NAMALWA (cell line): ENCODE measurements at regions not wholly inside any gene's neighbourhood (a gene's known extent, or its start where the extent isn't known, plus 50 kb on each side); places are given as distances from the start of the nearest gene placed in this dataset.
"Not testable (repeated sequence)": the region's sequence is repeated elsewhere in the genome, so short reads cannot be mapped to it uniquely, and the experiment has no call there.

Experiments
- DNase-seq: peaks from one replicate; pipeline ENCODE4 v3.0.0-alpha.2; 2015; ENCODE audit warnings: low spot score

GRCh38 chr13:44780591-44781280, 204.6 kb upstream of the TSC22D1 start:
- no peak for DNase-seq

- no peak for DNase-seq
These were observed 202.8 kb upstream of the TSC22D1 start for GRCh38 chr13:44778761-44779484.

- DNase-seq, result not testable (repeated sequence)
These were observed 199.2 kb upstream of the TSC22D1 start for GRCh38 chr13:44775290-44775689.

GRCh38 chr13:44770951-44771350, 194.8 kb upstream of the TSC22D1 start:
- DNase-seq, result no peak

- no peak for DNase-seq
These were observed 193.6 kb upstream of the TSC22D1 start for GRCh38 chr13:44769686-44770085.

- DNase-seq, result no peak
These were observed 192.8 kb upstream of the TSC22D1 start for GRCh38 chr13:44768775-44769581.

- DNase-seq, result no peak
These were observed 192.1 kb upstream of the TSC22D1 start for GRCh38 chr13:44768239-44768638.

- no peak for DNase-seq
These were observed 188.9 kb upstream of the TSC22D1 start for GRCh38 chr13:44765001-44765471.

DNA sequence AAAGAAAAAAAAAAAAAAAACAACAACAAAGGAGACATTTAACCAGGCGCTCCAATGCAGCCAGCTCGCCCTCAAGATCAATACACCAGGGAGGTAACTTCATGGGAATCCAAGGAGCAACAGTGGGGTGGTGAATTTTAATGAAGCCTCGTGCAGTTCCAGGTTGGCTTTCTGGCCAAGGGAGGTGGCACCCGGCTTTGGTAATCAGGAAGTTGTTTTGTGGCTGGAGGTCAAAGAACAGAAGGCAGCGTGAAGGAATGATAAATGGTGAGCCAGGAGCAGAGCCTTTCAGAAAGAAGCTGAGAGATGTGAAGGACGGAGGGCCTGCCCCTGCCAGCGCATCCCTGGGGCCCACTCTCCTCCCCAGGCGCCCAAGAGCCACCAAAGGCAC, 188.2 kb upstream of the TSC22D1 start:
- DNase-seq, result no peak

DNA sequence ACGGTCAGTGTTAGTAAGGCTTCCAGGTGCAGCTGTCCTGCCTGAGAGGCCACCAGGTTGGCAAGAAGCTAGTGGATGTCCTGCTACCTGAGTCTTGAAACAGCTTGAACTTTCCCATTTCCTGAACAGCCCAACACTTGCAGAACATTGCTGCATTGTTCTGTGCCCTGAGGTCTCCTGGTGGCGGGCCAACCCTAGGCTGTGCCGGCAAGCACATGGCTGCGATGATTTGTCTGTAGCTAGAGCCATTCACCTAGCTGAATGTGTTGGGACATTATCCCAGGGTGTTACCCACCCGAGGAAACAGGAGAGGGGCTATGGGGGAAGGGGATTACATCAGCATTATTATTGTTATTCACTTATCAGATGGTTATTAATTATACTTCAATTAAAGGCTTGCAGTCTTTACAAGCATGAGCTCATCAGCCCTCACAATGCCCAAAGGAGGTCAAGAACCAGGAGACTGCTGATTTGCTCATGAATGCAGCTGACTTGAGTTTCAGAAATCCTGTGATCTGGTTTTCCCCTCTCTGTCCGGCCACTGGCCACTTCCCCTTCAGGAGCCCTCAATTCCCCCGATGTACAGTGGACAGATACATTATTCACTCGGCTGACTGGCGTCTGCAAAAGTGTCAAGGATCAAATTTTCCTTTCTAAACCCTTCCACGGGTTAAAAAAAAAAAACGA, 187.6 kb upstream of the TSC22D1 start:
- no peak for DNase-seq

DNA sequence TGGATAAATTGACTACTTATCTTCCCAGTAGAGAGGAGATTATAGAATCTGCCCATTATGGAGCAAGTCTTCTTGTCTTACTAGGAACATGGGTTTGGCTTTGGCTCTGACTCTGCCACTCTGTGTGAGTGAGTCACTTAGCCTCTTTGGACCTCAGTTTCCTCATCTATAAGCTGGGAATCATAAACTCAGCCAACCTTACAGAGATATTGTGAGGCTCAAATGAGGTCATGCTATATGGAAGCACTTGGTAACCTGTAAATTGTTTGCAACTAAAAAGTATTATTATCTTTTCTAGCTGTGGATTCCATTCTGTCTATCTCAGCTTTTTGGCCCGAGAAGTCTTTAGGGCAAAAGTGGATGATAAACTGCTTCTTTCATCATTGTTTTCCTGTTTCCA, 186.8 kb upstream of the TSC22D1 start:
- no peak for DNase-seq

GRCh38 chr13:44760434-44760833, 184.3 kb upstream of the TSC22D1 start:
- DNase-seq, result no peak

GRCh38 chr13:44759384-44760360, 183.5 kb upstream of the TSC22D1 start:
- no peak for DNase-seq

DNA sequence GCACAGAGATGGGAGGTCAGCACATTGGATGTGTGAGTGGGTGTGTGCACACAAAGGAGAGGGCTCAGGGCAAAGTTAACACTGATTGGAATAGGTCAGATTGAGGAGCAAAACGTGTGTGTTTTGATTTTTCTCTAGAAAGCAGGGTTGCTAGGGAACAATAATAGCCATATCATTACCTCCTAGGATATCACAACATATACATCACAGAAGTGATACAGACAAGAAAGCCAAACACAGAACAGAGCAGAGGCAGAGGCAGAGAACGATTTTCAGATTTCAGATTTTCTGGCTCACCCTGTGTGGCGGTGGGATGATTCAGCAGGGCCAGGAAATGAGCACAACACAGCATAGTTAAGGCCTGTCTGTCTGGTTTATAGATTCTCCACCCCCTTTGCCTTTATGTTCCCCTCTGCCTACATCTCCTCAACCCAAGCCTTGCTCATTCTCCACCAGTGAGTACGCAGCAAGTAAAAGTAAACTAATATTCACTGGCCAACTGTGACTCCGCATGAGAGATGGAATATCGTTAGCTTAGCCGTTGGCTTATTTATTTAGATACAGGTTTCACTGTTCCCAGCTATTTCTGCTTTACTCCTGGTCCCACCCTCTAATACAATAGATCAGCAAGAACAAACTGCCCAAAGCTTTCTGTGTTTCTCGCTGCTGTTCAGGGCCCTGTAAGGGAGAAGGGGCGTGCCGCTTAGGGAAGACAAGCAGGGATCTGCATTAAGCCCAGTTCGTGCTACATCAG, 182.7 kb upstream of the TSC22D1 start:
- DNase-seq, result no peak

DNA sequence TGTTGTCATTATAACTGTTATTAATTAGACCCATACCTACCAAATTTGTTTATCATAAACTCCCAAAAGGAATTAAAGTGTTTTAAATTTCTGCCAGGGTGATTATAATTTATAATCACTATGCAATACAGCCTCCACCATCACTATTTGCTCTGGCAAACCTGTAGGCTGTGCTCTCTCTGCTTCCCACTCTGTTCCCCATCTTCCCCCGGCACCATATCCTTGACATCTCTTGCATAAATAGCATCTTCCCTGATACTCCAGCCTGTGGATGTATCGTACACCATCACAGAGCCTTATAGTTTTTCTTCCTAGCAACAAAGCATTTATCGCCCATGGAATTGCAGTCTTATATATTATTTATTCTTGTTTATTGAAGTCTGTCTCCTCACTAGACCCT, 181.5 kb upstream of the TSC22D1 start:
- no peak for DNase-seq

GRCh38 chr13:44756276-44756810, 180.2 kb upstream of the TSC22D1 start:
- no peak for DNase-seq

DNA sequence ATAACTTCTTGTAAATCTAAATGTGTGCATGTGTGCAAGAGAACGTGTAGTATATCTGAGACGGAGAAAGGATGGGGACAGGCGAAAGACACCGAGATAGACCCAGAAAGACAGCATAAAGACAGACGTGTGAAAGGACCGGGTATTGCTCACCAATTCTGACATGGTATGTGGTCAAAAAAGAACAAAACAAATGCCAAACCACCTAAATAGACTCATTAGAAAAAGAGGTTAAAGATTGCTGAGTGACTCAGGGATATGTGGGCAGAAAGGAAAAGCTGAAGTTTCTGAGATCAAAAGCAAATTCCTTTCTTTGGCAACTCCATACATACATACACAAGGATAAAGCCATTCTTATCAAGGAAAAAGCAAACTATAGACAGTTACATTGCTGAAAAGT, 179.7 kb upstream of the TSC22D1 start:
- DNase-seq, result no peak

GRCh38 chr13:44752164-44752563, 176.0 kb upstream of the TSC22D1 start:
- no peak for DNase-seq

DNA sequence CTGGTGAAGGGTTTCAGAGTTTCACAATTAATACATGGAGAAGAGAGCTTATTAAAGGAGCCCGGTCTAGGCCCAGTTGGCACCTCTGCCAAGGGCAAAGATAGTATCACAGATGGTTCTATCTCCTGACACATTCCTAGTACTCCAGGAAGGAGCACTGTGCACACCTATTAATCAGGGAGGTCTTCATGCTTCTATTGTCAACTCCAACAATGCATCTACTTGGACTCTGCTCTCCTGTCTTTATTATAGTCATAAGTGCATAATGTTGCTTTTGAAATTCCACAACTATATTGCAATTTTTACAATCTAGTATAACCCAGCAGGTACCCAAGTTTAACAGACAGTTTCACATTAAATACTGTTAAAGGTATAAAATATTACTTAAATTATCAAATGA, 174.5 kb upstream of the TSC22D1 start:
- DNase-seq, result no peak

GRCh38 chr13:44749906-44750305, 173.8 kb upstream of the TSC22D1 start:
- no peak for DNase-seq
